HepG2 (cell line): ENCODE measurements at regions not wholly inside any gene's neighbourhood (a gene's known extent, or its start where the extent isn't known, plus 50 kb on each side); places are given as distances from the start of the nearest gene placed in this dataset.

ENCODE experiments used
- ATAC-seq: fragments of 200-7000 bp; cut with Tn5 transposase; 3 replicates; pipeline ENCODE4 v1.9.1; 2020; ENCODE audit warnings: mild to moderate bottlenecking, moderate library complexity
- BruUV-seq: library from RNA; stranded (reverse); fragments of 400-500 nt; replicated peaks from 2 replicates; lab custom pipeline; 2021; lab: Mats Ljungman, UMichigan
- CTCF ChIA-PET: fragments of 300-600 bp; formaldehyde crosslinking; extraction: SDS; loops from one replicate; lab custom pipeline; 2021; ENCODE audit warnings: low total read pairs, inconsistent platforms, low intra/inter-chr PET ratio; lab: Yijun Ruan, JAX
- POLR2A ChIA-PET: fragments of 350-600 bp; sonication (Branson Sonifier 250); formaldehyde crosslinking; loops from one replicate; lab custom pipeline; 2020; ENCODE audit warnings: antibody characterized with exemption, inconsistent platforms; lab: Yijun Ruan, JAX
- DNase-seq: peaks from one replicate; pipeline ENCODE4 v3.0.0-alpha.2; 2015; ENCODE audit warnings: low spot score
- FAIRE-seq: peaks from 3 replicates; lab custom pipeline; 2011; peaks lifted over from hg19 to GRCh38; lab: Jason Lieb, UNC
- H2AFZ ChIP-seq: one replicate; pipeline ENCODE4 v1.6.1; 2011; ENCODE audit warnings: low read length, inconsistent platforms
- H3K27ac ChIP-seq: fragments of 300-600 bp; 3 replicates; pipeline ENCODE4 v1.8.0; 2011; ENCODE audit warnings: mixed run types, mild to moderate bottlenecking, mixed read lengths, low read length, inconsistent platforms; ENCODE audit not compliant: insufficient read depth; ENCODE audit errors: extremely low read length
- H3K27me3 ChIP-seq, 2 experiments: fragments of 200-600 bp in 1 of 2; 2 replicates in 1 of 2; 3 replicates in 1 of 2; pipeline versions ENCODE4 v1.6.0 to v1.8.0; 2011; ENCODE audit warnings: low read length in 2 of 2, mild to moderate bottlenecking in 2 of 2, moderate library complexity in 2 of 2, inconsistent platforms in 1 of 2; ENCODE audit not compliant: insufficient read depth in 2 of 2, control insufficient read depth in 1 of 2
- H3K36me3 ChIP-seq, 2 experiments: fragments of 200-600 bp in 1 of 2; replicated peaks in 1 of 2; 2 replicates in 1 of 2; 3 replicates in 1 of 2; pipeline versions ENCODE4 v1.5.1 to v1.8.0; 2011; ENCODE audit warnings: low read length in 2 of 2, inconsistent platforms in 1 of 2; ENCODE audit not compliant: insufficient read depth in 2 of 2, control insufficient read depth in 1 of 2
- H3K4me1 ChIP-seq: 2 replicates; pipeline ENCODE4 v1.5.1; 2012; ENCODE audit warnings: low read length, inconsistent platforms; ENCODE audit not compliant: insufficient read depth
- H3K4me2 ChIP-seq: 2 replicates; pipeline ENCODE4 v1.6.0; 2011; ENCODE audit warnings: low read depth, low read length, inconsistent platforms
- H3K4me3 ChIP-seq, 3 experiments: fragments of 200-600 bp in 1 of 3; sonication (generic), shearing (Covaris generic) in 1 of 3; replicated peaks in 1 of 3; 2 replicates each; pipeline ENCODE4 v1.5.1; 2011 to 2016; ENCODE audit warnings: low read length in 3 of 3, inconsistent platforms in 2 of 3, low read depth in 2 of 3, mild to moderate bottlenecking in 2 of 3, control low read depth in 1 of 3, mixed read lengths in 1 of 3; ENCODE audit not compliant: insufficient read depth in 1 of 3
- H3K79me2 ChIP-seq: one replicate; pipeline ENCODE4 v1.6.1; 2011; ENCODE audit warnings: low read length, inconsistent platforms; ENCODE audit not compliant: insufficient read depth
- H3K9ac ChIP-seq: 2 replicates; pipeline ENCODE4 v1.6.0; 2011; ENCODE audit warnings: mild to moderate bottlenecking, low read depth, low read length, inconsistent platforms; ENCODE audit not compliant: insufficient read depth
- H3K9me3 ChIP-seq: 2 replicates; pipeline ENCODE4 v1.5.1; 2012; ENCODE audit warnings: mild to moderate bottlenecking, low read length
- H4K20me1 ChIP-seq: 2 replicates; pipeline ENCODE4 v1.6.0; 2011; ENCODE audit warnings: inconsistent platforms, mild to moderate bottlenecking, low read length, moderate library complexity; ENCODE audit not compliant: insufficient read depth
- EED ChIP-seq: sonication (generic); formaldehyde crosslinking; IDR thresholded peaks from 2 replicates; pipeline ENCODE4 v1.5.0; 2020; ENCODE audit warnings: mild to moderate bottlenecking, missing genetic modification reagents
- FIP1L1 ChIP-seq: fragments of 200-400 bp; formaldehyde crosslinking; IDR thresholded peaks from 2 replicates; pipeline ENCODE4 v1.6.1; 2018; ENCODE audit warnings: low read depth, mild to moderate bottlenecking, low read length, moderate library complexity, borderline replicate concordance; ENCODE audit not compliant: insufficient read depth
- RELA ChIP-seq: sonication (generic); formaldehyde crosslinking; IDR thresholded peaks from 2 replicates; pipeline ENCODE4 v1.4.0; 2020; ENCODE audit warnings: missing genetic modification reagents
- TCF12 ChIP-seq, 2 experiments: fragments of 450-650 bp in 1 of 2; sonication (generic) in 1 of 2; formaldehyde crosslinking in 1 of 2; IDR thresholded peaks; 2 replicates each; pipeline versions ENCODE4 v1.6.1 to v1.8.0; 2017 to 2022; ENCODE audit warnings: antibody characterized with exemption in 1 of 2, mild to moderate bottlenecking in 1 of 2, missing genetic modification reagents in 1 of 2, moderate library complexity in 1 of 2
- ZNF317 ChIP-seq: sonication (generic); formaldehyde crosslinking; IDR thresholded peaks from 2 replicates; pipeline ENCODE4 v1.5.0; 2020; ENCODE audit warnings: mild to moderate bottlenecking, missing genetic modification reagents
- ZNF407 ChIP-seq: sonication (generic); formaldehyde crosslinking; IDR thresholded peaks from one replicate; pipeline ENCODE4 v1.5.1; 2020; ENCODE audit warnings: mild to moderate bottlenecking, missing genetic modification reagents; ENCODE audit errors: not compliant biosample characterization
- ZNF460 ChIP-seq: sonication (generic); formaldehyde crosslinking; IDR thresholded peaks from 2 replicates; pipeline ENCODE4 v1.5.1; 2020; ENCODE audit warnings: missing genetic modification reagents, mild to moderate bottlenecking, borderline replicate concordance
- ZNF672 ChIP-seq: sonication (generic); formaldehyde crosslinking; IDR thresholded peaks from 2 replicates; pipeline ENCODE4 v1.8.1; 2022; ENCODE audit warnings: missing genetic modification reagents
- ZNF782 ChIP-seq: sonication (generic); formaldehyde crosslinking; IDR thresholded peaks from 2 replicates; pipeline ENCODE4 v1.4.0; 2020; ENCODE audit warnings: missing genetic modification reagents, mild to moderate bottlenecking, borderline replicate concordance
- WGBS: methylation state at CpG from one replicate; pipeline ENCODE4 v1.1.6; 2017; ENCODE audit warnings: low lambda C conversion rate; 5-methylcytosine and 5-hydroxymethylcytosine counted together
- in situ Hi-C: cut with HindIII; loops from 2 replicates; pipeline ENCODE4 v1.10.0; 2017; ENCODE audit warnings: low pct_unique_long_range_greater_than_20kb; ENCODE audit not compliant: extremely low pct_ligation_motif_present
- intact Hi-C: fragments of 100-400 bp; cut with micrococcal nuclease; formaldehyde crosslinking; loops from one replicate; pipeline ENCODE4 v1.10.0; 2022; ENCODE audit not compliant: unreplicated experiment
- TF ChIP-seq, protein P1 (sequence below): sonication (generic); formaldehyde crosslinking; IDR thresholded peaks from 2 replicates; pipeline ENCODE4 v1.8.0; 2022; ENCODE audit warnings: low read depth, missing genetic modification reagents

DNA sequence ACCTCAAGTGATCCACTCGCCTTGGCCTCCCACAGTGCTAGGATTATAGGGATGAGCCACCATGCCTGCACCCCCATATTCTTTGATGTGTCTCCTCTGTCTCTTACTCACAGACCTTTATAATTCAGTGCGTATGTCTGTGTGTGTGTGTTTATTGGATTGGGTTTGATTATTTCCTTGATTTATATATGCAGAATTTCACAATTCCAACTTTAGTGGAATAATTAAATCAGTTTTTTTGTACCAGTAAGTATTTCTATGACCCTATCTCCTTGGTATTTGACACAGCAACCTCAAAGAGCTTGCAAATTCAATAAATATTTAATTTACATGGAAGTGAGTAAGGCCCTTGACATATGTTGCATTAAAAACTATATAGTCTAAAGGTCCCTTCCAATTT, 333.9 kb upstream of the ADAMTS5 start:
- Histone ChIP-seq H4K20me1 (no peaks in the 10 kb centered on the region), H3K79me2 (no peaks in the 10 kb centered on the region), H3K4me3 (no peak overlapping the region), H3K9ac (no peak overlapping the region), H2AFZ (no peak overlapping the region), H3K36me3 (no peaks in the 10 kb centered on the region), H3K9me3 (peaks cover 90% of the 10 kb centered on the region), H3K4me2 (no peak overlapping the region), H3K27ac (no peak overlapping the region), H3K27me3 (no peaks in the 10 kb centered on the region), H3K4me1 (no peaks in the 10 kb centered on the region)
- intact Hi-C loops: no loop called here
- DNase-seq (no peak), FAIRE-seq (no peak), ATAC-seq (no peak)
- BruUV-seq: no TSS peak
- ChIA-PET CTCF (no interaction called here), POLR2A (no interaction called here)
- WGBS: 6% methylated on average over 2 of the region's 2 CpGs
- in situ Hi-C loops: no loop called here
- TF ChIP-seq ZNF407 (CRISPR knock-in tag) (no peak), ZNF317 (CRISPR knock-in tag) (no peak), TCF12 (IDR thresholded peaks at IDR 0.05) (no peak), TCF12 (CRISPR knock-in tag; IDR thresholded peaks at IDR 0.05) (no peak), ZNF460 (CRISPR knock-in tag) (no peak), FIP1L1 (no peak), ZNF782 (no peak), RELA (CRISPR knock-in tag) (no peak), ZNF672 (CRISPR knock-in tag) (no peak), EED (no peak)
- TF ChIP-seq, protein P1, sequence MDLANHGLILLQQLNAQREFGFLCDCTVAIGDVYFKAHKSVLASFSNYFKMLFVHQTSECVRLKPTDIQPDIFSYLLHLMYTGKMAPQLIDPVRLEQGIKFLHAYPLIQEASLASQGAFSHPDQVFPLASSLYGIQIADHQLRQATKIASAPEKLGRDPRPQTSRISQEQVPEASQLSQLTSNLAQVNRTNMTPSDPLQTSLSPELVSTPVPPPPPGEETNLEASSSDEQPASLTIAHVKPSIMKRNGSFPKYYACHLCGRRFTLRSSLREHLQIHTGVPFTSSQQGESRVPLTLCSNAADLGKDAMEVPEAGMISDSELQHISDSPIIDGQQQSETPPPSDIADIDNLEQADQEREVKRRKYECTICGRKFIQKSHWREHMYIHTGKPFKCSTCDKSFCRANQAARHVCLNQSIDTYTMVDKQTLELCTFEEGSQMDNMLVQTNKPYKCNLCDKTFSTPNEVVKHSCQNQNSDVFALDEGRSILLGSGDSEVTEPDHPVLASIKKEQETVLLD: no peak
